ENCODE measurements at regions not wholly inside any gene's neighbourhood (a gene's known extent, or its start where the extent isn't known, plus 50 kb on each side); places are given as distances from the start of the nearest gene placed in this dataset.

DNA sequence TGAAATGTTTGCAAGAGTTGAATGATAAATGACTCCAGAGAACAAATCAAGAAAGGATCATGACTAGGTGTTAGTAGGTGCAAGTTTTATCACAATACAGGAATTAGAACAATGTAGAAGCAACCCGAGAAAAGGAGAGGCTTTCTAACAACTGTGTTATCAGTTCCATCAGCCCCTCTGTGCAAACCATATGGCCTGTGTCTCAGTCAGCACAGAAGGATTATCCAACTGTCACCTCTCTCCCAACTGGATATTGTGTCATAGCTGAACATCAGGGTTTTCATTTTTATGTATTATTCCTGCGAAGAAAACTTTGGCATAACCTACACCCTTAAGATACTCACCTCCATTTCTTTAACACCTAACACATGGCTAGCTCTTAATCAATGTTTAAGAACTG is 321.6 kb upstream of the RND3 start:
- TF ChIP-seq, protein P1, sequence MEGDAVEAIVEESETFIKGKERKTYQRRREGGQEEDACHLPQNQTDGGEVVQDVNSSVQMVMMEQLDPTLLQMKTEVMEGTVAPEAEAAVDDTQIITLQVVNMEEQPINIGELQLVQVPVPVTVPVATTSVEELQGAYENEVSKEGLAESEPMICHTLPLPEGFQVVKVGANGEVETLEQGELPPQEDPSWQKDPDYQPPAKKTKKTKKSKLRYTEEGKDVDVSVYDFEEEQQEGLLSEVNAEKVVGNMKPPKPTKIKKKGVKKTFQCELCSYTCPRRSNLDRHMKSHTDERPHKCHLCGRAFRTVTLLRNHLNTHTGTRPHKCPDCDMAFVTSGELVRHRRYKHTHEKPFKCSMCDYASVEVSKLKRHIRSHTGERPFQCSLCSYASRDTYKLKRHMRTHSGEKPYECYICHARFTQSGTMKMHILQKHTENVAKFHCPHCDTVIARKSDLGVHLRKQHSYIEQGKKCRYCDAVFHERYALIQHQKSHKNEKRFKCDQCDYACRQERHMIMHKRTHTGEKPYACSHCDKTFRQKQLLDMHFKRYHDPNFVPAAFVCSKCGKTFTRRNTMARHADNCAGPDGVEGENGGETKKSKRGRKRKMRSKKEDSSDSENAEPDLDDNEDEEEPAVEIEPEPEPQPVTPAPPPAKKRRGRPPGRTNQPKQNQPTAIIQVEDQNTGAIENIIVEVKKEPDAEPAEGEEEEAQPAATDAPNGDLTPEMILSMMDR (IDR thresholded peaks at IDR 0.05; ENCODE audit: low read depth, low read length, poor library complexity, severe bottlenecking), result no peak
- TF ChIP-seq EZH2phosphoT487 (IDR thresholded peaks at IDR 0.05; ENCODE audit: borderline replicate concordance, low read length), result no peak

Data from DOHH2 (cell line).